ENCODE measurements at regions not wholly inside any gene's neighbourhood (a gene's known extent, or its start where the extent isn't known, plus 50 kb on each side); places are given as distances from the start of the nearest gene placed in this dataset.

GRCh38 chr2:167491788-167492187, 603.5 kb downstream of the XIRP2 start:
- DNase-seq: no peak

GRCh38 chr2:167490455-167490854, 602.2 kb downstream of the XIRP2 start:
- DNase-seq: no peak

- DNase-seq: no peak
Measured at GRCh38 chr2:167489325-167489724, 601.0 kb downstream of the XIRP2 start.

GRCh38 chr2:167487728-167488127, 599.4 kb downstream of the XIRP2 start:
- DNase-seq: peak; percentile 18

GRCh38 chr2:167484875-167485274, 596.6 kb downstream of the XIRP2 start:
- no peak for DNase-seq

- no peak for DNase-seq
Measured at GRCh38 chr2:167480986-167481309, 592.7 kb downstream of the XIRP2 start.

GRCh38 chr2:167480232-167480985, 592.1 kb downstream of the XIRP2 start:
- DNase-seq: no peak

- no peak for DNase-seq
Measured at GRCh38 chr2:167478196-167478595, 589.9 kb downstream of the XIRP2 start.

GRCh38 chr2:167475791-167476190, 587.5 kb downstream of the XIRP2 start:
- DNase-seq: no peak

GRCh38 chr2:167471734-167472133, 583.5 kb downstream of the XIRP2 start:
- DNase-seq: no peak

- DNase-seq: no peak
Measured at GRCh38 chr2:167471332-167471731, 583.1 kb downstream of the XIRP2 start.

- no peak for DNase-seq
Measured at GRCh38 chr2:167462379-167462778, 574.1 kb downstream of the XIRP2 start.

GRCh38 chr2:167454036-167454435, 565.8 kb downstream of the XIRP2 start:
- DNase-seq: no peak

- no peak for DNase-seq
Measured at GRCh38 chr2:167451496-167452289, 563.4 kb downstream of the XIRP2 start.

GRCh38 chr2:167450364-167450763, 562.1 kb downstream of the XIRP2 start:
- no peak for DNase-seq

- DNase-seq: no peak
Measured at GRCh38 chr2:167440382-167440781, 552.1 kb downstream of the XIRP2 start.

GRCh38 chr2:167438206-167438605, 549.9 kb downstream of the XIRP2 start:
- no peak for DNase-seq

- DNase-seq: no peak
Measured at GRCh38 chr2:167431949-167432348, 543.7 kb downstream of the XIRP2 start.

- DNase-seq: no peak
Measured at GRCh38 chr2:167430447-167430846, 542.2 kb downstream of the XIRP2 start.

GRCh38 chr2:167424803-167425755, 536.8 kb downstream of the XIRP2 start:
- DNase-seq: peak; percentile 28

- DNase-seq: peak; percentile 40
Measured at GRCh38 chr2:167424221-167424620, 535.9 kb downstream of the XIRP2 start.

- no peak for DNase-seq
Measured at GRCh38 chr2:167423731-167424130, 535.5 kb downstream of the XIRP2 start.

GRCh38 chr2:167420211-167420610, 531.9 kb downstream of the XIRP2 start:
- DNase-seq: no peak

Measured in DMS153 (cell line).